IPS-NIHi7 (cell line): ENCODE measurements at regions not wholly inside any gene's neighbourhood (a gene's known extent, or its start where the extent isn't known, plus 50 kb on each side); places are given as distances from the start of the nearest gene placed in this dataset.

ENCODE experiments used
- DNase-seq: peaks from one replicate; pipeline ENCODE4 v3.0.0; 2012; ENCODE audit warnings: mixed read lengths; ENCODE audit errors: extremely low spot score

DNA sequence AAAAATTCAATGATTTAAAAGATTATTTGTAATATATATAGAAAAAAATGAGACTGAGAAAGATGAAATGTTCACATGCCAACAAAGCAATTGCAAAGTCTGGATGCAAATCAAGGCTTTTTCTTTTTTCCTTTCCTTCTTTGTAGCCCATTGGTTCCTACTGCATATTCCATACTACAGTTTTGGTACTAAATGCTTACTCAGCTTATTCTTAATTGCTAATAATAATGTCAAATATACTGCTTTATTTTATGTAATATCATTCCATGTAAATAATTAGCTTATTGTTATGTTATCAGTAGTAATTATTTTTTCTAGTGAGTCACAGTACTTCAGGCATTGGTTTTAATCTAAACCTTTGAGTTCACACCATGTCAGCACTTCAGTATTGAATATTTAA, 407.4 kb upstream of the LRRTM1 start:
- no peak for DNase-seq

GRCh38 chr2:80706951-80707350, 402.4 kb upstream of the LRRTM1 start:
- DNase-seq = no peak

- no peak for DNase-seq
These were observed 402.0 kb upstream of the LRRTM1 start for GRCh38 chr2:80706541-80706940.

DNA sequence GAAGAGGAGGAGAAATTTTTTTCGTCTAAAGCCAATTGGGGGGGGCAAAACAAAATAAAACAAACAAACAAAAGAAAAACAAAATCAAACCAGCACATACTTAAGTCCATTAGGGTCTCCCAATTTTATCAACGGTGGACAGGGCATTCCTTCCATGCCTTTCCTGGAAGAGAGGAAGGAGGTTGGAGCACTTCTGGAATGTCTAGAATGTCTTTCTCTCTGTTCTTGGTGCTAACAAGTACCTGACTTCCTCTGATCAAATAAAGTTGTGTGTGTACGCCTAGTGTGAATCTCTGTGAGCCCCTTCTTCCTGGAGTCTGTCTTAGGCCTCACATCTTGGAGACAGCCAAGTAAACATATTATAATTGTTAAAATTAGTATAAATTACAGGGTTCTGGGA, 399.0 kb upstream of the LRRTM1 start:
- no peak for DNase-seq

- DNase-seq = no peak
These were observed 396.4 kb upstream of the LRRTM1 start for GRCh38 chr2:80700961-80701360.
